Stomach (tissue), 4 donors: ENCODE measurements at regions not wholly inside any gene's neighbourhood (a gene's known extent, or its start where the extent isn't known, plus 50 kb on each side); places are given as distances from the start of the nearest gene placed in this dataset.

Source experiments
- POLR2A ChIP-seq, 4 donors: fragments of 450-650 bp; IDR thresholded peaks; one replicate each; pipeline ENCODE4 v1.6.1; 2016; ENCODE audit warnings: antibody characterized with exemption in 4 of 4, control low read depth in 2 of 4, mild to moderate bottlenecking in 1 of 4, moderate library complexity in 1 of 4
- TF ChIP-seq, protein P1 (sequence below), 7 experiments: fragments of 450-650 bp in 4 of 7; fragments of 200-600 bp in 3 of 7; sonication (generic) in 3 of 7; IDR thresholded peaks; one replicate each; pipeline ENCODE4 v1.5.1; 2016 to 2019; ENCODE audit warnings: antibody characterized with exemption in 7 of 7, control low read depth in 2 of 7, mild to moderate bottlenecking in 1 of 7

DNA sequence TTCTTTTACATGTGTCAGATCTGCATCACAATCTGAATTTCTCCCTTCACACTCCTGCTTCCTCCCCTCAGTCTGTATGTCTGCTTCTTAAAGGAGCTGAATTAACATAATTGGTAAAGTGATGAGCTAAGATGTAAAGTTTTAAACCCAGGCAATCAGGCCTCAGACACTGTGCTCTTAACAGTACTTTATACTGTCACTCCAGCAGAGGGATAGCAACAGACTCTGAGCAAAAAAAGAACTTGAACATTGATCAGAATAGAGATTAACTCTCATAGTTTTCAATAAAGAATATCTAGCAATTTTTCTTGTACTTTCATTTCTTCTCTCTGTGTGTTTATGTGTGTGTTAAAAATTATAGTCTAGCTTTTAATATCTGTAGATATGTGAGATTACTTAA, 110.3 kb downstream of the DUSP10 start:
- TF ChIP-seq, protein P1, sequence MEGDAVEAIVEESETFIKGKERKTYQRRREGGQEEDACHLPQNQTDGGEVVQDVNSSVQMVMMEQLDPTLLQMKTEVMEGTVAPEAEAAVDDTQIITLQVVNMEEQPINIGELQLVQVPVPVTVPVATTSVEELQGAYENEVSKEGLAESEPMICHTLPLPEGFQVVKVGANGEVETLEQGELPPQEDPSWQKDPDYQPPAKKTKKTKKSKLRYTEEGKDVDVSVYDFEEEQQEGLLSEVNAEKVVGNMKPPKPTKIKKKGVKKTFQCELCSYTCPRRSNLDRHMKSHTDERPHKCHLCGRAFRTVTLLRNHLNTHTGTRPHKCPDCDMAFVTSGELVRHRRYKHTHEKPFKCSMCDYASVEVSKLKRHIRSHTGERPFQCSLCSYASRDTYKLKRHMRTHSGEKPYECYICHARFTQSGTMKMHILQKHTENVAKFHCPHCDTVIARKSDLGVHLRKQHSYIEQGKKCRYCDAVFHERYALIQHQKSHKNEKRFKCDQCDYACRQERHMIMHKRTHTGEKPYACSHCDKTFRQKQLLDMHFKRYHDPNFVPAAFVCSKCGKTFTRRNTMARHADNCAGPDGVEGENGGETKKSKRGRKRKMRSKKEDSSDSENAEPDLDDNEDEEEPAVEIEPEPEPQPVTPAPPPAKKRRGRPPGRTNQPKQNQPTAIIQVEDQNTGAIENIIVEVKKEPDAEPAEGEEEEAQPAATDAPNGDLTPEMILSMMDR (IDR thresholded peaks at IDR 0.05) = no peak
- no peak for TF ChIP-seq POLR2A (IDR thresholded peaks at IDR 0.05)
